AG04450 (cell line): ENCODE measurements at regions not wholly inside any gene's neighbourhood (a gene's known extent, or its start where the extent isn't known, plus 50 kb on each side); places are given as distances from the start of the nearest gene placed in this dataset.
"Not testable (repeated sequence)": the region's sequence is repeated elsewhere in the genome, so short reads cannot be mapped to it uniquely, and the experiment has no call there.

ENCODE experiments used
- CTCF ChIA-PET: fragments of 300-600, 350-600 bp; formaldehyde crosslinking; extraction: SDS; loops from one replicate; lab custom pipeline; 2022; ENCODE audit warnings: antibody characterized with exemption, inconsistent platforms; lab: Charles Lee
- POLR2A ChIA-PET: fragments of 350-600 bp; formaldehyde crosslinking; extraction: SDS; loops from one replicate; lab custom pipeline; 2021; ENCODE audit warnings: antibody characterized with exemption, inconsistent platforms; lab: Yijun Ruan, JAX
- DNase-seq: peaks from one replicate; pipeline ENCODE4 v3.0.0-alpha.2; 2011; ENCODE audit warnings: low read depth, low spot score
- H3K27ac ChIP-seq: one replicate; pipeline ENCODE4 v1.5.1; 2012; ENCODE audit warnings: low read depth, low read length, control low read depth
- H3K27me3 ChIP-seq: one replicate; pipeline ENCODE4 v1.6.0; 2012; ENCODE audit warnings: low read length; ENCODE audit not compliant: control insufficient read depth, insufficient read depth
- H3K4me3 ChIP-seq: 2 replicates; pipeline ENCODE4 v1.5.1; 2011; ENCODE audit warnings: mild to moderate bottlenecking, low read depth, low read length, control low read depth
- H3K9me3 ChIP-seq: 2 replicates; pipeline ENCODE4 v1.5.1; 2012; ENCODE audit warnings: low read length; ENCODE audit not compliant: control insufficient read depth, insufficient read depth
- TF ChIP-seq, protein P1 (sequence below): IDR thresholded peaks from 2 replicates; pipeline ENCODE4 v1.5.1; 2011; ENCODE audit warnings: low read depth, low read length, control low read depth, inconsistent platforms

- no peak overlapping the region for H3K27ac ChIP-seq
- TF ChIP-seq, protein P1, sequence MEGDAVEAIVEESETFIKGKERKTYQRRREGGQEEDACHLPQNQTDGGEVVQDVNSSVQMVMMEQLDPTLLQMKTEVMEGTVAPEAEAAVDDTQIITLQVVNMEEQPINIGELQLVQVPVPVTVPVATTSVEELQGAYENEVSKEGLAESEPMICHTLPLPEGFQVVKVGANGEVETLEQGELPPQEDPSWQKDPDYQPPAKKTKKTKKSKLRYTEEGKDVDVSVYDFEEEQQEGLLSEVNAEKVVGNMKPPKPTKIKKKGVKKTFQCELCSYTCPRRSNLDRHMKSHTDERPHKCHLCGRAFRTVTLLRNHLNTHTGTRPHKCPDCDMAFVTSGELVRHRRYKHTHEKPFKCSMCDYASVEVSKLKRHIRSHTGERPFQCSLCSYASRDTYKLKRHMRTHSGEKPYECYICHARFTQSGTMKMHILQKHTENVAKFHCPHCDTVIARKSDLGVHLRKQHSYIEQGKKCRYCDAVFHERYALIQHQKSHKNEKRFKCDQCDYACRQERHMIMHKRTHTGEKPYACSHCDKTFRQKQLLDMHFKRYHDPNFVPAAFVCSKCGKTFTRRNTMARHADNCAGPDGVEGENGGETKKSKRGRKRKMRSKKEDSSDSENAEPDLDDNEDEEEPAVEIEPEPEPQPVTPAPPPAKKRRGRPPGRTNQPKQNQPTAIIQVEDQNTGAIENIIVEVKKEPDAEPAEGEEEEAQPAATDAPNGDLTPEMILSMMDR, result no peak
- H3K27me3 ChIP-seq, result no peaks in the 10 kb centered on the region
- no peak overlapping the region for H3K4me3 ChIP-seq
- H3K9me3 ChIP-seq, result peaks cover 61% of the 10 kb centered on the region
- ChIA-PET POLR2A (no interaction called here), CTCF (no interaction called here)
- DNase-seq, result no peak
Measured at GRCh38 chr18:14945984-14946383, 198.0 kb downstream of the ANKRD30B start.

DNA sequence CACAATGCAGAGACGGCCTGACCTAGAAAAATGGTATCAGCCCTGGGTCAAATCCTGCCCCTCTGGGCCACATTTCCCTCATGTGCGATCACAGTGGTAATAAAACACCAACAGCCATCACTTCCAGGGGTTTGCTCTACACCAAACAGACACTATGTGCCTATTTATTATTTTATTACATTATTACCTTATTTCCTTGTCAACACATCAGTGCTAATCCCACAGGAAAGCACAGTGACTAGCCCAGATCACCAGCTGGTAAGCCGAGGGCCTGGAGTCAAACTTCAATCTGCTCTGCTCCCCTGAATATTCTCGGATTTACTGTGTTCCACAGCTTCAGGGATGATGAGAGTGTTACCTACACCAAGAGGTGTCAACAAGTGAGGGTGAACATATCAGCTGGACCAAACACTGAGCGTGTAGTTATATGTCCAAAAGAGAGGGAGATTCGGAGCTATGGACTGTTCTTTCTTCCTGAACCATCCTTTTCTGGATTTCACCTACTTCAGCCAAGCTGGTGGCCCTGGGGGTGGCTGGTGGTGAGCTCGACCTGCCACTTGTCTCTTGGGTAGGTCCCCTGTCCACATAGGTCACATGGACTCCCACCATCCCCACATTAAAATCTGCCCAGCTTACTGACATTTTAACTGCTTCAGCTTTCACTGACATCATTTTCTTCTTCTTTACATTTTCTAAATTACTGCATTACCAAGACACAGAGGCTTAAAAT, 198.9 kb downstream of the ANKRD30B start:
- peaks cover 52% of the 10 kb centered on the region for H3K9me3 ChIP-seq
- H3K4me3 ChIP-seq, POLR2A ChIA-PET, DNase-seq, H3K27me3 ChIP-seq, H3K27ac ChIP-seq, CTCF ChIA-PET: not testable (repeated sequence)

DNA sequence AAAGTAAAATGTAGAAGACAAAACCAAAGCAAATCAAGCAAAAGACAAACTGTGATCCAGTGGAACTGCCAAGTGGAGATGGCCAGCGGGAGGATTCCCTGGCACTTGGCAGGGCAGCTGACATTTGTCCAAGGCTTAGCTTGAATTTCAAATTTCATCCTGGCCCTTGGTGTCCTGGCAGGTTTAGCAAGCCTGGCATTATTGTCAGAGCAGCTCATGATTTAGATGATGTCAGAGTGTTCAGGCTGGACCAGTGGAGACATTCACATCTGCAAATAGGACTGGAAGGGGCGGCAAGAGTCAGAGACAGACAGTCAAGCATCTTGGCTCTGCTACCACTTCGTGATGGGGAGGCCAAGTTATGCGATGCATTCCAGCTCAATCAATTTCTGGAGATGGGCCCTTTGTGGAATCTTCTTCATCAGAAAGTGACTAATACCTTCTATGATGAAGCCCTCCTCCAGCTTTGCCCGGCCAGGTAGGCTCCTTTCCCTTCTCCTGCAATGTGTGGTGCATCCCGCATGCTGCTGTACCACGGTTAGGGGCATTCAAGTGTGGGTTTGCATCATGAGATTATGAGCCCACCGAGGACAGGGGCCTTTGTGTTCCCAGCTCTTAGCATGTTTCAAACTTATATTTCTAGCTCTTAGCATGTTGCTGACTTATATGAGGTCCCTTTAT, 199.7 kb downstream of the ANKRD30B start:
- POLR2A ChIA-PET, result no interaction called here
- DNase-seq, result no peak
- TF ChIP-seq, protein P1, result no peak
- H3K27ac ChIP-seq, result no peak overlapping the region
- CTCF ChIA-PET, result no interaction called here
- peaks cover 46% of the 10 kb centered on the region for H3K9me3 ChIP-seq
- no peaks in the 10 kb centered on the region for H3K27me3 ChIP-seq
- H3K4me3 ChIP-seq, result no peak overlapping the region

DNA sequence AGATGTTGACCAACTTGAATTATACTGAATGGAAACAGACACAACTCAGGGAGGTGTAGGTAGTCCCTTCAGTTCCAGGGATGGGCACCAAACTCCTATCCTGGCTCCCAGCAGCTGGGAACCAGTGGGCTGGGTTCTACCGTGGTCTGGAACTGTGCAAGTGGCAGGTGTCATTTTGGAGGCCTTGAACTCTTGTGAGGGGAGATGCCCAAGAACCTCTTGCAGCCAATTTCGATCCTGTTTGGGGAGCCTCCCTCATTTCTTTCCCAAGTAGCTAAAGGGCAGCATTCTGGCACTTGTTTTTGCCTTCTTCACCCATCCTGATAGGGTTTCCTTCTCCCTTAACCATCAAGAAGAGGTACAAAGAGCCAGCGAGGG, 200.2 kb downstream of the ANKRD30B start:
- no peaks in the 10 kb centered on the region for H3K27me3 ChIP-seq
- ChIA-PET POLR2A (no interaction called here), CTCF (no interaction called here)
- TF ChIP-seq, protein P1, result no peak
- H3K27ac ChIP-seq, result no peak overlapping the region
- H3K9me3 ChIP-seq, result peaks cover 46% of the 10 kb centered on the region
- no peak overlapping the region for H3K4me3 ChIP-seq
- no peak for DNase-seq

- Histone ChIP-seq H3K27me3 (no peaks in the 10 kb centered on the region), H3K9me3 (peaks cover 30% of the 10 kb centered on the region), H3K27ac (no peak overlapping the region), H3K4me3 (no peak overlapping the region)
- TF ChIP-seq, protein P1, result no peak
- POLR2A ChIA-PET, result no interaction called here
- CTCF ChIA-PET, result no interaction called here
- DNase-seq, result no peak
Measured at GRCh38 chr18:14949800-14950664, 202.1 kb downstream of the ANKRD30B start.

DNA sequence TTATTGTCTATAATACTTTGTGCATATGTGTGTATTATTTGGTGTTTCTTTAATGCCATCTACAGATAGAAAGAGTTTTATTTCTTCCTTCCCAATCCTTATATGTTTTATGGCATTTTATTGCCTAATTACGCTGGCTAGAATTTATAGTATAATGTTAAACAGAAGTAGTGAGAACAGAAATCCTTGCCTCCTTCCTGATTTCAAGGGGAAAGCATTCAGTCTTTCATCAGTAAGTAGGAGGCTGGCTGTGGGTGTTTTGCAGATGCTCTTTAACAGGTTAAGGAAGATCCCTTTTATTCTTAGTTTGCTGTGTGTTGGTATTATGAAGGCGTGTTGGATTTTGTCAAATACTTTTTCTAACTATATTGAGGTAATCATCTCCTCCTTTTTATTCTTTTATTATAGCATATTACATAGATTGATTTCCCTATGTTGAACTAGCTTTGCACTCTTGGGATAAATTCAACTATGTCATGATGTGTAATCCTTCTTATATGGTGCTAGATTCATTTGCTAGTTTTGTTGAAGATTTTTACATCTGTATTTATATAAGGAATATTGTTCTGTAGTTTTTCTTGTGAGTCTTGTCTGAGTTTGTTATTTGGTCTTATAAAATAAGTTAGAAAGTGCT, 204.6 kb downstream of the ANKRD30B start:
- CTCF ChIA-PET, H3K27ac ChIP-seq, H3K4me3 ChIP-seq, H3K27me3 ChIP-seq, DNase-seq, POLR2A ChIA-PET: not testable (repeated sequence)
- peaks cover 15% of the 10 kb centered on the region; the same call in 1 of the 2 replicates for H3K9me3 ChIP-seq
